ENCODE measurements at regions not wholly inside any gene's neighbourhood (a gene's known extent, or its start where the extent isn't known, plus 50 kb on each side); places are given as distances from the start of the nearest gene placed in this dataset.

- BruUV-seq (replicated peaks): no TSS peak
- Mint-ChIP-seq H3K4me1 (ENCODE audit: low read depth, unreplicated experiment) (no peaks in the 10 kb centered on the region), H3K4me3 (ENCODE audit: low read depth, unreplicated experiment) (no peak overlapping the region), H3K36me3 (ENCODE audit: insufficient read depth, unreplicated experiment) (no peaks in the 10 kb centered on the region), H3K27ac (ENCODE audit: unreplicated experiment) (no peak overlapping the region), H3K27me3 (ENCODE audit: unreplicated experiment) (no peaks in the 10 kb centered on the region), H3K9me3 (ENCODE audit: low read depth, unreplicated experiment) (no peaks in the 10 kb centered on the region)
- intact Hi-C loops (cut with micrococcal nuclease; ENCODE audit: unreplicated experiment): no loop called here
- no peak for DNase-seq
- no peak for TF ChIP-seq CTCF (IDR thresholded peaks at IDR 0.05; ENCODE audit: unreplicated experiment)
- CTCF ChIA-PET: no interaction called here
Measured at GRCh38 chr5:63346451-63346850, 615.8 kb downstream of the HTR1A start.

GRCh38 chr5:63341442-63341841 lies 620.8 kb downstream of the HTR1A start:
- Mint-ChIP-seq H3K4me3 (ENCODE audit: low read depth, unreplicated experiment) (no peak overlapping the region), H3K27me3 (ENCODE audit: unreplicated experiment) (no peaks in the 10 kb centered on the region), H3K36me3 (ENCODE audit: insufficient read depth, unreplicated experiment) (no peaks in the 10 kb centered on the region), H3K4me1 (ENCODE audit: low read depth, unreplicated experiment) (no peaks in the 10 kb centered on the region), H3K9me3 (ENCODE audit: low read depth, unreplicated experiment) (no peaks in the 10 kb centered on the region), H3K27ac (ENCODE audit: unreplicated experiment) (no peak overlapping the region)
- BruUV-seq (replicated peaks): no TSS peak
- no peak for TF ChIP-seq CTCF (IDR thresholded peaks at IDR 0.05; ENCODE audit: unreplicated experiment)
- no peak for DNase-seq
- CTCF ChIA-PET: no interaction called here
- intact Hi-C loops (cut with micrococcal nuclease; ENCODE audit: unreplicated experiment): no loop called here

- Mint-ChIP-seq H3K36me3 (ENCODE audit: insufficient read depth, unreplicated experiment) (no peaks in the 10 kb centered on the region), H3K4me1 (ENCODE audit: low read depth, unreplicated experiment) (no peaks in the 10 kb centered on the region), H3K27ac (ENCODE audit: unreplicated experiment) (no peak overlapping the region), H3K4me3 (ENCODE audit: low read depth, unreplicated experiment) (no peak overlapping the region), H3K27me3 (ENCODE audit: unreplicated experiment) (no peaks in the 10 kb centered on the region), H3K9me3 (ENCODE audit: low read depth, unreplicated experiment) (no peaks in the 10 kb centered on the region)
- no peak for TF ChIP-seq CTCF (IDR thresholded peaks at IDR 0.05; ENCODE audit: unreplicated experiment)
- DNase-seq: no peak
- no TSS peak for BruUV-seq (replicated peaks)
- intact Hi-C loops (cut with micrococcal nuclease; ENCODE audit: unreplicated experiment): no loop called here
- CTCF ChIA-PET: no interaction called here
Measured at GRCh38 chr5:63323926-63324325, 638.3 kb downstream of the HTR1A start.

GRCh38 chr5:63314551-63314950 lies 647.7 kb downstream of the HTR1A start:
- no peaks in the 10 kb centered on the region for H3K27me3 Mint-ChIP-seq (ENCODE audit: unreplicated experiment)
- no peak for DNase-seq
- no peak overlapping the region for H3K27ac Mint-ChIP-seq (ENCODE audit: unreplicated experiment)
- no peaks in the 10 kb centered on the region for H3K36me3 Mint-ChIP-seq (ENCODE audit: insufficient read depth, unreplicated experiment)
- intact Hi-C loops (cut with micrococcal nuclease; ENCODE audit: unreplicated experiment): no loop called here
- no peaks in the 10 kb centered on the region for H3K4me1 Mint-ChIP-seq (ENCODE audit: low read depth, unreplicated experiment)
- no peak for TF ChIP-seq CTCF (IDR thresholded peaks at IDR 0.05; ENCODE audit: unreplicated experiment)
- peaks cover 4% of the 10 kb centered on the region for H3K9me3 Mint-ChIP-seq (ENCODE audit: low read depth, unreplicated experiment)
- no TSS peak for BruUV-seq (replicated peaks)
- CTCF ChIA-PET: interaction anchor here (0.6 kb wide), 1 partner anchor 586 kb away, joined by 3 read pairs; no protein-coding TSS in a partner anchor
- H3K4me3 Mint-ChIP-seq (ENCODE audit: low read depth, unreplicated experiment): no peak overlapping the region

All from Calu3 (cell line).